Motor neuron (in vitro differentiated cells): ENCODE measurements at regions not wholly inside any gene's neighbourhood (a gene's known extent, or its start where the extent isn't known, plus 50 kb on each side); places are given as distances from the start of the nearest gene placed in this dataset.

Experiments used
- ATAC-seq, 8 experiments: fragments of 200-7000 bp; cut with Tn5 transposase; replicated peaks in 6 of 8; 2 replicates each; pipeline ENCODE4 v1.8.0; 2021; ENCODE audit warnings: mild to moderate bottlenecking in 8 of 8, moderate library complexity in 8 of 8
- H3K27ac ChIP-seq, 2 donors: fragments of 250-450 bp; sonication (Bioruptor Pico); 2 replicates each; pipeline ENCODE4 v1.9.0; 2021; ENCODE audit warnings: antibody characterized with exemption in 2 of 2, mild to moderate bottlenecking in 2 of 2, moderate library complexity in 1 of 2
- H3K4me1 ChIP-seq, 2 donors: fragments of 250-450 bp; sonication (Bioruptor Pico); replicated peaks in 1 of 2; 2 replicates each; pipeline ENCODE4 v1.6.1; 2021; ENCODE audit warnings: antibody characterized with exemption in 2 of 2, mild to moderate bottlenecking in 2 of 2, moderate library complexity in 1 of 2
- H3K4me3 ChIP-seq, 5 donors: fragments of 250-450 bp; sonication (Bioruptor Pico); 2 replicates each; pipeline ENCODE4 v1.9.0; 2021; ENCODE audit warnings: antibody characterized with exemption in 5 of 5, mild to moderate bottlenecking in 5 of 5, moderate library complexity in 4 of 5
- WGBS, 10 experiments: fragments of 450-650 bp; shearing (Covaris generic); methylation state at CpG; one replicate each; pipeline ENCODE4 v1.0.0; 2022; 5-methylcytosine and 5-hydroxymethylcytosine counted together
- in situ Hi-C, 9 experiments: fragments of 400-800 bp; cut with MboI; loops; one replicate each; pipeline ENCODE4 v1.15.0; 2021; ENCODE audit warnings: low sequenced_read_pairs in 9 of 9, low pct_unique_long_range_greater_than_20kb in 2 of 9; ENCODE audit not compliant: unreplicated experiment in 9 of 9

GRCh38 chr20:39258253-39258652, 296.1 kb downstream of the DHX35 start:
- 50 to 100% (median 89%) methylated on average over 1 to 4 of the region's 4 CpGs; no CpG with 5 or more reads in 1 of the 10 experiments for WGBS, 10 experiments
- in situ Hi-C loops = loop anchor here in 6 of 9 experiments (10.0 to 25.0 kb wide), 5 partner anchors 146 to 1704 kb away; partner anchors contain the start of gene MAFB (in 2 of the 6)
- no peak overlapping the region for H3K27ac ChIP-seq
- peaks cover 22 to 34% of the 10 kb centered on the region in 2 donors for H3K4me1 ChIP-seq
- H3K4me3 ChIP-seq = no peak overlapping the region
- ATAC-seq = no peak

- in situ Hi-C loops = loop anchor here in 6 of 9 experiments (10.0 to 25.0 kb wide), 5 partner anchors 141 to 1709 kb away; partner anchors contain the start of gene MAFB (in 2 of the 6)
- Histone ChIP-seq H3K27ac (peak overlapping the region; percentile 45 to 64), H3K4me1 (peaks cover 40 to 70% of the 10 kb centered on the region in 2 donors), H3K4me3 (no peak overlapping the region)
- ATAC-seq = peak in 5 of 8 experiments; percentile 88 to 91 (median 89)
- WGBS, 10 experiments = 0 to 51% (median 10%) methylated on average over 1 to 7 of the region's 9 CpGs; no CpG with 5 or more reads in 3 of the 10 experiments
These were observed 291.1 kb downstream of the DHX35 start for GRCh38 chr20:39253051-39253755.

- in situ Hi-C loops = loop anchor here in 6 of 9 experiments (10.0 to 25.0 kb wide), 5 partner anchors 140 to 1710 kb away; partner anchors contain the start of gene MAFB (in 2 of the 6)
- no peak for ATAC-seq
- Histone ChIP-seq H3K4me1 (peaks cover 50 to 81% of the 10 kb centered on the region in 2 donors), H3K27ac (peak overlapping the region in 1 of 2 donors; percentile 64), H3K4me3 (no peak overlapping the region)
- 54 to 100% (median 77%) methylated on average over 1 to 6 of the region's 6 CpGs for WGBS, 10 experiments
These were observed 289.9 kb downstream of the DHX35 start for GRCh38 chr20:39252035-39252434.

GRCh38 chr20:39249798-39250197, 287.7 kb downstream of the DHX35 start:
- peak overlapping the region in 1 of 2 donors; percentile 54 for H3K27ac ChIP-seq
- no peak for ATAC-seq
- 14 to 100% (median 38%) methylated on average over 1 to 2 of the region's 4 CpGs; no CpG with 5 or more reads in 5 of the 10 experiments for WGBS, 10 experiments
- peaks cover 53 to 92% of the 10 kb centered on the region in 2 donors for H3K4me1 ChIP-seq
- no peak overlapping the region for H3K4me3 ChIP-seq
- in situ Hi-C loops = loop anchor here in 6 of 9 experiments (10.0 to 25.0 kb wide), 5 partner anchors 137 to 1713 kb away; partner anchors contain the start of gene MAFB (in 2 of the 6)

- Histone ChIP-seq H3K4me1 (peaks cover 46 to 83% of the 10 kb centered on the region in 2 donors), H3K27ac (peak overlapping the region; percentile 54 to 61), H3K4me3 (no peak overlapping the region)
- peak in 1 of 8 experiments; percentile 23 for ATAC-seq
- in situ Hi-C loops = no loop called here
These were observed 286.8 kb downstream of the DHX35 start for GRCh38 chr20:39248862-39249485.

GRCh38 chr20:39248171-39248861, 286.2 kb downstream of the DHX35 start:
- Histone ChIP-seq H3K4me1 (peaks cover 41 to 77% of the 10 kb centered on the region in 2 donors), H3K27ac (peak overlapping the region; percentile 61 to 74), H3K4me3 (no peak overlapping the region)
- in situ Hi-C loops = no loop called here
- 0 to 46% (median 20%) methylated on average over 1 to 9 of the region's 15 CpGs; no CpG with 5 or more reads in 1 of the 10 experiments for WGBS, 10 experiments
- peak in 5 of 8 experiments; percentile 62 to 80 (median 64) for ATAC-seq

- peak overlapping the region in 1 of 2 donors; percentile 74 for H3K27ac ChIP-seq
- no peak overlapping the region for H3K4me3 ChIP-seq
- in situ Hi-C loops = no loop called here
- ATAC-seq = no peak
- 17 to 94% (median 58%) methylated on average over 1 to 4 of the region's 4 CpGs; no CpG with 5 or more reads in 2 of the 10 experiments for WGBS, 10 experiments
- H3K4me1 ChIP-seq = peaks cover 29 to 58% of the 10 kb centered on the region in 2 donors
These were observed 284.3 kb downstream of the DHX35 start for GRCh38 chr20:39246436-39246835.

GRCh38 chr20:39245685-39246311, 283.7 kb downstream of the DHX35 start:
- in situ Hi-C loops = no loop called here
- 60 to 100% (median 86%) methylated on average over 1 of the region's 1 CpG; no CpG with 5 or more reads in 7 of the 10 experiments for WGBS, 10 experiments
- peak overlapping the region in 1 of 2 donors; percentile 30 for H3K27ac ChIP-seq
- no peak for ATAC-seq
- no peak overlapping the region for H3K4me3 ChIP-seq
- H3K4me1 ChIP-seq = peaks cover 29 to 52% of the 10 kb centered on the region in 2 donors

GRCh38 chr20:39243962-39244361, 281.8 kb downstream of the DHX35 start:
- in situ Hi-C loops = no loop called here
- 0 to 100% (median 25%) methylated on average over 1 of the region's 1 CpG; no CpG with 5 or more reads in 6 of the 10 experiments for WGBS, 10 experiments
- no peak overlapping the region for H3K27ac ChIP-seq
- H3K4me3 ChIP-seq = no peak overlapping the region
- H3K4me1 ChIP-seq = peaks cover 19 to 33% of the 10 kb centered on the region in 2 donors
- ATAC-seq = peak in 1 of 8 experiments; percentile 62

- no peak for ATAC-seq
- H3K4me3 ChIP-seq = no peak overlapping the region
- peaks cover 7 to 23% of the 10 kb centered on the region in 2 donors for H3K4me1 ChIP-seq
- in situ Hi-C loops = no loop called here
- no peak overlapping the region for H3K27ac ChIP-seq
These were observed 280.5 kb downstream of the DHX35 start for GRCh38 chr20:39242614-39243013.

GRCh38 chr20:39234520-39235095, 272.5 kb downstream of the DHX35 start:
- H3K4me3 ChIP-seq = no peak overlapping the region
- 8 to 100% (median 70%) methylated on average over 1 to 3 of the region's 7 CpGs; no CpG with 5 or more reads in 3 of the 10 experiments for WGBS, 10 experiments
- peaks cover 2 to 5% of the 10 kb centered on the region in 2 donors for H3K4me1 ChIP-seq
- in situ Hi-C loops = no loop called here
- no peak overlapping the region for H3K27ac ChIP-seq
- peak; percentile 16 to 61 (median 46) for ATAC-seq

GRCh38 chr20:39233755-39234154, 271.6 kb downstream of the DHX35 start:
- peaks cover 5 to 10% of the 10 kb centered on the region in 2 donors for H3K4me1 ChIP-seq
- in situ Hi-C loops = no loop called here
- no peak overlapping the region for H3K27ac ChIP-seq

More at GRCh38 chr20:39233755-39234154, 271.6 kb downstream of the DHX35 start:
- no peak for ATAC-seq
- no peak overlapping the region for H3K4me3 ChIP-seq
- 14 to 100% (median 88%) methylated on average over 1 to 3 of the region's 4 CpGs; no CpG with 5 or more reads in 4 of the 10 experiments for WGBS, 10 experiments
